DND-41 (cell line): ENCODE measurements at regions not wholly inside any gene's neighbourhood (a gene's known extent, or its start where the extent isn't known, plus 50 kb on each side); places are given as distances from the start of the nearest gene placed in this dataset.

ENCODE experiments used
- ATAC-seq: fragments of 200-7000 bp; cut with Tn5 transposase; 3 replicates; pipeline ENCODE4 v1.9.1; 2021; ENCODE audit warnings: low read depth; ENCODE audit not compliant: insufficient read depth
- DNase-seq: peaks from one replicate; pipeline ENCODE4 v3.0.0-alpha.2; 2020
- H2AFZ ChIP-seq: 2 replicates; pipeline ENCODE4 v1.6.0; 2012; ENCODE audit warnings: low read depth, low read length
- H3K27ac ChIP-seq: 2 replicates; pipeline ENCODE4 v1.5.1; 2012; ENCODE audit warnings: low read length, inconsistent platforms
- H3K27me3 ChIP-seq: fragments of 200-600 bp; sonication (generic); 2 replicates; pipeline ENCODE4 v1.6.0; 2012; ENCODE audit warnings: low read length, mild to moderate bottlenecking, inconsistent platforms; ENCODE audit not compliant: insufficient read depth, poor library complexity
- H3K36me3 ChIP-seq: 2 replicates; pipeline ENCODE4 v1.5.1; 2012; ENCODE audit warnings: low read length, inconsistent platforms; ENCODE audit not compliant: insufficient read depth
- H3K4me1 ChIP-seq: 2 replicates; pipeline ENCODE4 v1.5.1; 2012; ENCODE audit warnings: mild to moderate bottlenecking, low read length; ENCODE audit not compliant: insufficient read depth
- H3K4me2 ChIP-seq: 2 replicates; pipeline ENCODE4 v1.6.0; 2012; ENCODE audit warnings: mild to moderate bottlenecking, moderate library complexity, low read length, inconsistent platforms; ENCODE audit not compliant: insufficient read depth
- H3K4me3 ChIP-seq, 2 experiments: fragments of 200-600 bp in 1 of 2; shearing (Covaris generic) in 1 of 2; 2 replicates each; pipeline ENCODE4 v1.5.1; 2012 to 2016; ENCODE audit warnings: inconsistent platforms in 2 of 2, low read length in 2 of 2, mild to moderate bottlenecking in 2 of 2, low read depth in 1 of 2, moderate library complexity in 1 of 2
- H3K79me2 ChIP-seq: 2 replicates; pipeline ENCODE4 v1.6.0; 2012; ENCODE audit warnings: low read length, inconsistent platforms; ENCODE audit not compliant: insufficient read depth
- H3K9ac ChIP-seq: 2 replicates; pipeline ENCODE4 v1.6.0; 2012; ENCODE audit warnings: low read depth, mild to moderate bottlenecking, inconsistent platforms, low read length, moderate library complexity
- H3K9me3 ChIP-seq: 2 replicates; pipeline ENCODE4 v1.5.1; 2012; ENCODE audit warnings: low read length, moderate library complexity, mild to moderate bottlenecking, inconsistent platforms; ENCODE audit not compliant: insufficient read depth, severe bottlenecking
- H4K20me1 ChIP-seq: 2 replicates; pipeline ENCODE4 v1.6.0; 2012; ENCODE audit warnings: low read length; ENCODE audit not compliant: insufficient read depth
- CTCF ChIP-seq: IDR thresholded peaks from 2 replicates; pipeline ENCODE4 v1.5.1; 2012; ENCODE audit warnings: borderline replicate concordance, low read length, moderate library complexity, mild to moderate bottlenecking; ENCODE audit not compliant: poor library complexity, severe bottlenecking; ENCODE audit errors: extremely low read depth
- EZH2 ChIP-seq: IDR thresholded peaks from 3 replicates; pipeline ENCODE4 v1.6.1; 2012; ENCODE audit warnings: borderline replicate concordance, low read depth, mild to moderate bottlenecking, moderate library complexity, low read length, inconsistent platforms; ENCODE audit not compliant: severe bottlenecking

- ATAC-seq = no peak
- Histone ChIP-seq H3K27me3 (no peaks in the 10 kb centered on the region), H4K20me1 (peaks cover 4% of the 10 kb centered on the region; the same call in 1 of the 2 replicates), H3K9ac (no peak overlapping the region), H3K4me3 (no peak overlapping the region), H3K79me2 (no peaks in the 10 kb centered on the region), H3K4me1 (peaks cover 33% of the 10 kb centered on the region), H2AFZ (no peak overlapping the region), H3K9me3 (no peaks in the 10 kb centered on the region), H3K4me2 (no peak overlapping the region), H3K36me3 (no peaks in the 10 kb centered on the region), H3K27ac (no peak overlapping the region)
- no peak for DNase-seq
- TF ChIP-seq CTCF = no peak
- no peak for TF ChIP-seq EZH2
Measured at GRCh38 chr1:24995661-24996060, 65.6 kb upstream of the RUNX3 start.

DNA sequence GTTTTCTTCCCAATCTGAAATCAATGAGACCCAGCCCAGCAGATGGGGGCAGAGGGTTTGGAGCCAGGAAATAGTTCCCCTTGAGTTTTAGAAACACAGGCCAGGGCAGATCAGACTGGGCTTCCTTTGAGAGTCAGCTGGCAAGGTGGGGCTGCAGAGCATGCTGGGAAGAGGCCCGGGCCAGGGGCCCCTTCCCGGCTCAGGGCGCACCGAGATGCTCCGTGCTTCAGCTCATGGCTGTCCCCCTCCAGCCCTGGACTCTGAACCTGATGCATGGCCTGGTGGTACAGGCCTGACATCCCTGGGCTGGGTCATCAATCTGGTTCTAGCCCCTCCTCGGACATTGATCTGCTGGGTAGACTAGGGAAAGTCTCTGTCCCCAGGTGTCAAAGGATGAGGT, 65.1 kb upstream of the RUNX3 start:
- Histone ChIP-seq H3K36me3 (no peaks in the 10 kb centered on the region), H3K4me1 (peaks cover 33% of the 10 kb centered on the region), H3K79me2 (no peaks in the 10 kb centered on the region), H3K27ac (no peak overlapping the region), H3K4me3 (no peak overlapping the region), H3K9me3 (no peaks in the 10 kb centered on the region), H3K9ac (no peak overlapping the region), H2AFZ (no peak overlapping the region), H3K27me3 (no peaks in the 10 kb centered on the region), H3K4me2 (no peak overlapping the region), H4K20me1 (peaks cover 4% of the 10 kb centered on the region; the same call in 1 of the 2 replicates)
- no peak for TF ChIP-seq CTCF
- TF ChIP-seq EZH2 = no peak
- DNase-seq = no peak
- ATAC-seq = no peak

- peaks cover 33% of the 10 kb centered on the region for H3K4me1 ChIP-seq
- no peak overlapping the region for H3K9ac ChIP-seq
Measured at GRCh38 chr1:24993871-24994580, 64.0 kb upstream of the RUNX3 start.

More at GRCh38 chr1:24993871-24994580, 64.0 kb upstream of the RUNX3 start:
- Histone ChIP-seq H4K20me1 (peaks cover 4% of the 10 kb centered on the region; the same call in 1 of the 2 replicates), H3K4me2 (no peak overlapping the region), H3K9me3 (no peaks in the 10 kb centered on the region), H3K79me2 (no peaks in the 10 kb centered on the region), H2AFZ (no peak overlapping the region), H3K36me3 (no peaks in the 10 kb centered on the region), H3K27ac (no peak overlapping the region), H3K4me3 (no peak overlapping the region), H3K27me3 (no peaks in the 10 kb centered on the region)
- ATAC-seq = no peak
- TF ChIP-seq EZH2 (no peak), CTCF (no peak)
- DNase-seq = no peak
